HG02642 (cell line): ENCODE measurements at regions not wholly inside any gene's neighbourhood (a gene's known extent, or its start where the extent isn't known, plus 50 kb on each side); places are given as distances from the start of the nearest gene placed in this dataset.

Experiments
- ATAC-seq: cut with Tn5 transposase; IDR thresholded peaks from one replicate; pipeline ENCODE4 v1.9.1; 2021; ENCODE audit warnings: mild to moderate bottlenecking; ENCODE audit not compliant: unreplicated experiment, poor library complexity

- ATAC-seq = no peak
Measured at GRCh38 chr3:13177641-13178040, 104.4 kb upstream of the IQSEC1 start.

- ATAC-seq = no peak
Measured at GRCh38 chr3:13177236-13177635, 104.0 kb upstream of the IQSEC1 start.

GRCh38 chr3:13176445-13176844 is 103.2 kb upstream of the IQSEC1 start:
- no peak for ATAC-seq

GRCh38 chr3:13174803-13175135 is 101.5 kb upstream of the IQSEC1 start:
- ATAC-seq = no peak

- no peak for ATAC-seq
Measured at GRCh38 chr3:13174011-13174802, 101.0 kb upstream of the IQSEC1 start.

GRCh38 chr3:13173186-13173585 is 100.0 kb upstream of the IQSEC1 start:
- ATAC-seq = no peak

- no peak for ATAC-seq
Measured at GRCh38 chr3:13172644-13173013, 99.4 kb upstream of the IQSEC1 start.

GRCh38 chr3:13171704-13172643 is 98.7 kb upstream of the IQSEC1 start:
- ATAC-seq = no peak

GRCh38 chr3:13170317-13170716 is 97.1 kb upstream of the IQSEC1 start:
- no peak for ATAC-seq

- ATAC-seq = no peak
Measured at GRCh38 chr3:13168391-13168790, 95.2 kb upstream of the IQSEC1 start.

GRCh38 chr3:13167829-13168228 is 94.6 kb upstream of the IQSEC1 start:
- no peak for ATAC-seq

GRCh38 chr3:13167064-13167743 is 94.0 kb upstream of the IQSEC1 start:
- no peak for ATAC-seq

- no peak for ATAC-seq
Measured at GRCh38 chr3:13166243-13167063, 93.2 kb upstream of the IQSEC1 start.

- ATAC-seq = no peak
Measured at GRCh38 chr3:13165576-13165975, 92.3 kb upstream of the IQSEC1 start.

- no peak for ATAC-seq
Measured at GRCh38 chr3:13164893-13165492, 91.8 kb upstream of the IQSEC1 start.

GRCh38 chr3:13163848-13164382 is 90.7 kb upstream of the IQSEC1 start:
- ATAC-seq = no peak

GRCh38 chr3:13162549-13163320 is 89.5 kb upstream of the IQSEC1 start:
- ATAC-seq = no peak

- ATAC-seq = no peak
Measured at GRCh38 chr3:13161771-13162535, 88.7 kb upstream of the IQSEC1 start.
